ENCODE measurements at regions not wholly inside any gene's neighbourhood (a gene's known extent, or its start where the extent isn't known, plus 50 kb on each side); places are given as distances from the start of the nearest gene placed in this dataset.
"Not testable (repeated sequence)": the region's sequence is repeated elsewhere in the genome, so short reads cannot be mapped to it uniquely, and the experiment has no call there.

- no peaks in the 10 kb centered on the region for H3K36me3 ChIP-seq
- no peaks in the 10 kb centered on the region for H3K9me3 ChIP-seq
- H3K27me3 ChIP-seq, result no peaks in the 10 kb centered on the region
- no peak for DNase-seq
- H3K4me3 ChIP-seq, result no peak overlapping the region
These were observed 1022.7 kb downstream of the TMEM121 start for GRCh38 chr14:106549064-106549463.

- no peak for DNase-seq
- Histone ChIP-seq H3K9me3 (no peaks in the 10 kb centered on the region), H3K4me3 (no peak overlapping the region), H3K27me3 (no peaks in the 10 kb centered on the region), H3K36me3 (no peaks in the 10 kb centered on the region)
These were observed 1024.9 kb downstream of the TMEM121 start for GRCh38 chr14:106551265-106551664.

- not testable (repeated sequence) for H3K36me3 ChIP-seq
These were observed 1029.8 kb downstream of the TMEM121 start for GRCh38 chr14:106556211-106556610.

DNA sequence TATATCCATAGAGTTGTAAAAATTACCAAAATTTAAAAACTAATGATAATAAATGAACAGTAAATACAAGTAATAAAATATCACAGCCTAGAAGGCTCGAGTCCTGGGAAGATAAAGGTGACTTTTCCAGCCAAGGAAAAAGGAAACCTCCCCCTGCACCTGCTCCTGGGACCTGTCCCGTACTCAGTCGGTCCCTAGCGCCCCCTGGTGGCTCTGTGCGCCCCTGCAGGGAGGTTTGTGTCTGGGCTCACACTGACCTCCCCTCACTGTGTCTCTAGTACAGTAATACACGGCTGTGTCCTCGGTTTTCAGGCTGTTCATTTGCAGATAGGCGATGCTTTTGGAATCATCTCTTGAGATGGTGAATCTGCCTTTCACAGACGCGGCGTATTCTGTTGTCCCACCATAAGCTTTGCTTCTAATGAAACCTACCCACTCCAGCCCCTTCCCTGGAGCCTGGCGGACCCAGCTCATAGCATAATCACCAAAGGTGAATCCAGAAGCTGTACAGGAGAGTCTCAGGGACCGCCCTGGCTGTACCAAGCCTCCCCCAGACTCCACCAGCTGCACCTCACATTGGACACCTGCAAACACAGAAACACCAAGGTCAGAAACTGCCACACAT lies 1030.4 kb downstream of the TMEM121 start:
- no peaks in the 10 kb centered on the region for H3K9me3 ChIP-seq
- no peaks in the 10 kb centered on the region for H3K36me3 ChIP-seq
- H3K27me3 ChIP-seq, result no peaks in the 10 kb centered on the region
- peak; percentile 34 for DNase-seq
- H3K4me3 ChIP-seq, result no peak overlapping the region

More at GRCh38 chr14:106556211-106556610, 1029.8 kb downstream of the TMEM121 start:
- DNase-seq, H3K9me3 ChIP-seq, H3K4me3 ChIP-seq, H3K27me3 ChIP-seq: not testable (repeated sequence)

DNA sequence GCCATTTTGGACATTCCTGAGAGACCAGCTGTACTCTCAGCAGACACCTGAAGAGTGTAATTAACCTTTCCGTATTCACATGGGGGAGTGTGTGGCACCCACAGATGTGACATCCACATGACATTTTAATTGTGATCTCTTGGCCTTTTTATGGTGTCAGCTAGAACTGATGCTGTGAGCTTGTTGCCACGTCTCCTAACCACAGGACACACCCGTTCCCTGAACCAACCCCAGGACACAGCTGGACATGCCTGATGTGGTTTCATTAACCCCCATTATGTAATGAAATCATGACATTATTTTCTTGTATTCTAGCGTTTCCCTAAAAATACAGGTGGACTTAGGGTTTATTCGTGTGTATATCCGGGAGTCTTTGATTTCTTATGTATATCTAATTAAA lies 1036.1 kb downstream of the TMEM121 start:
- no peak for DNase-seq
- H3K27me3 ChIP-seq, result no peaks in the 10 kb centered on the region
- no peaks in the 10 kb centered on the region for H3K36me3 ChIP-seq
- H3K4me3 ChIP-seq, result no peak overlapping the region
- H3K9me3 ChIP-seq, result no peaks in the 10 kb centered on the region

GRCh38 chr14:106564058-106564643 lies 1037.8 kb downstream of the TMEM121 start:
- Histone ChIP-seq H3K4me3 (no peak overlapping the region), H3K9me3 (no peaks in the 10 kb centered on the region), H3K36me3 (no peaks in the 10 kb centered on the region), H3K27me3 (no peaks in the 10 kb centered on the region)
- DNase-seq, result no peak

DNA sequence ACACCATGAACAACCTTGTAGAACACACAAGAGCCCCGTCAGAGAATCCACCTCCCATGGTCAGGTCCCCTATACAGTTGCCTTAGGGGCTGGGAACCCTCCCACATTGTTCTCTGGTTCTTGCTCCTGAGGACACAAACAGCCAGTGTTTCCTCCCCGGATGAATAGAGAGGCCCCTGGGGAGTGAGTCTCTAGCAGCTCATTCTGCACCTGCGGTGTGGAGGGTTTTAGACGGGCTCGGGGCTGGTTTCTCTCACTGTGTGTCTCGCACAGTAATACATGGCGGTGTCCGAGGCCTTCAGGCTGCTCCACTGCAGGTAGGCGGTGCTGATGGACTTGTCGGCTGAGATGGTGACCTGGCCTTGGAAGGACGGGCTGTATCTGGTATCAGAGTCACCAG lies 1052.1 kb downstream of the TMEM121 start:
- Histone ChIP-seq H3K4me3 (no peak overlapping the region), H3K27me3 (no peaks in the 10 kb centered on the region), H3K36me3 (no peaks in the 10 kb centered on the region), H3K9me3 (no peaks in the 10 kb centered on the region)
- DNase-seq, result no peak

GRCh38 chr14:106579084-106579483 lies 1052.7 kb downstream of the TMEM121 start:
- DNase-seq, result no peak
- Histone ChIP-seq H3K27me3 (no peaks in the 10 kb centered on the region), H3K9me3 (no peaks in the 10 kb centered on the region), H3K36me3 (no peaks in the 10 kb centered on the region), H3K4me3 (no peak overlapping the region)

- no peak overlapping the region for H3K4me3 ChIP-seq
- no peaks in the 10 kb centered on the region for H3K9me3 ChIP-seq
- H3K36me3 ChIP-seq, result no peaks in the 10 kb centered on the region
- no peak for DNase-seq
- no peaks in the 10 kb centered on the region for H3K27me3 ChIP-seq
These were observed 1059.3 kb downstream of the TMEM121 start for GRCh38 chr14:106585692-106586091.

- Histone ChIP-seq H3K36me3 (no peaks in the 10 kb centered on the region), H3K9me3 (no peaks in the 10 kb centered on the region), H3K27me3 (no peaks in the 10 kb centered on the region), H3K4me3 (no peak overlapping the region)
- peak; percentile 12 for DNase-seq
These were observed 1059.8 kb downstream of the TMEM121 start for GRCh38 chr14:106586098-106586704.

DNA sequence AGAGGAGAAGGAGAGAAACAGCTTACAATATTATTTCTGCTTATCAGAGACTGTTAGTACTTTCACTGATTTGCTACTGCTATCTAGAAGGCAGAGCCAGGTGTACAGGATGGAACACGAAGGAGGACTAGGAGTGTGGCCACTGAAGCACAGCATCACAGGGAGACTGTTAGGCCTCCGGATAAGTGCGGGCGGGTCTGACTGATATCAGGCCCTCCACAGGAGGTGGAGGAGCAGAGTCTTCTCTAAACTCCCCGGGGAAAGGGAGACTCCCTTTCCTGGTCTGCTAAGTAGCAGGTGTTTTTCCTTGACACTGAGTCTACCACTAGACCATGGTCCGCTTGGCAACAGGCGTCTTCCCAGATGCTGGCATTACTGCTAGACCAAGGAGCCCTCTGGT lies 1065.2 kb downstream of the TMEM121 start:
- not testable (repeated sequence) for H3K9me3 ChIP-seq, DNase-seq, H3K27me3 ChIP-seq, H3K4me3 ChIP-seq, H3K36me3 ChIP-seq

DNA sequence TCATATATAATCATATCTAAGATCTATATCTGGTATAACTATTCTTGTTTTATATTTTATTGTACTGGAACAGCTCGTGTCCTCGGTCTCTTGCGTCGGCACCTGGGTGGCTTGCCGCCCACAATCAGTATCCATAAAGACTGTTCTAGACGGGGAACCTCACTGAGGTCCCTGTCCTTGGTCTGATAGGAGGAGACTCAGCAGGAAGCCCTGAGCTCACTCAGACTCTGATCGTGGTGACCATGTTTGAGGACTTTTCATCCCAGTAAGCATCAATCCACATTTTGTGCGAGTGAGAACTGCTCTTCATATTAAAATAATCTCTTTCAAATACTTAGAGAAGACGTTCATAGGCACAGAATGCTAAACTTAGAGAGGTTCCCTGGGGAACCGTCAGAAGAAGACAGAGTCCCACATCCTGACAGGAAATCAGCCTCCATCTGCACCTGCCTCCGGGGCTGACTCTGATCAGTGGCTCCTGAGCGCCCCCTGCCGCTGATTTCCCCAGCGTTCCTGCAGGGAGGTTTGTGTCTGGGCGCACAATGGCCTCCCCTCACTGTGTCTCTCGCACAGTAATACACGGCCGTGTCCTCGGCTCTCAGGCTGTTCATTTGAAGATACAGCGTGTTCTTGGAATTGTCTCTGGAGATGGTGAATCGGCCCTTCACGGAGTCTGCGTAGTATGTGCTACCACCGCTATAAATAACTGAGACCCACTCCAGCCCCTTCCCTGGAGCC lies 1065.9 kb downstream of the TMEM121 start:
- H3K36me3 ChIP-seq, H3K9me3 ChIP-seq, DNase-seq, H3K4me3 ChIP-seq, H3K27me3 ChIP-seq: not testable (repeated sequence)

- H3K4me3 ChIP-seq, result no peak overlapping the region
These were observed 1072.8 kb downstream of the TMEM121 start for GRCh38 chr14:106599209-106599608.

GRCh38 chr14:106605548-106606448 lies 1079.4 kb downstream of the TMEM121 start:
- DNase-seq, result peak; percentile 21
- no peaks in the 10 kb centered on the region for H3K36me3 ChIP-seq
- H3K27me3 ChIP-seq, result no peaks in the 10 kb centered on the region
- no peaks in the 10 kb centered on the region for H3K9me3 ChIP-seq
- no peak overlapping the region for H3K4me3 ChIP-seq

More at GRCh38 chr14:106599209-106599608, 1072.8 kb downstream of the TMEM121 start:
- DNase-seq, result no peak
- no peaks in the 10 kb centered on the region for H3K9me3 ChIP-seq
- no peaks in the 10 kb centered on the region for H3K27me3 ChIP-seq
- H3K36me3 ChIP-seq, result no peaks in the 10 kb centered on the region

DNA sequence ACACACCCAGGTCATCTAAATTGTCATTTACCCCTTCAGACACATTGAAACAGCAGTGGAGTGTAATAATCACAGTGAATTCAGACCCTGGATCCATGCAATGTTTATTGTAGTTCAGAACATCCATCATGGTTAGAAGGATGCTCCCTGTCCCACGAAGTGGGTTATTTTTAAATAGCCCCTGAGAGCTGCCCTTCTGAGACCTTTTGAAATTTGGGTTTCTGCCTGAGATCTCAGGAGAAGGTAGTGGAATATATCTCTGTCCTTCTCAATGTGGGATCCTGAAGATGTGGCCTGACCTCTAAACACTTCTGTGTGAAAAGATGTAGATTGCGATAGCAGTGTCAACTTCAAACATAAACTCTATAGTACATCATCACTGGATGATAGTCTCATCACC lies 1080.6 kb downstream of the TMEM121 start:
- Histone ChIP-seq H3K4me3 (no peak overlapping the region), H3K9me3 (no peaks in the 10 kb centered on the region), H3K36me3 (no peaks in the 10 kb centered on the region), H3K27me3 (no peaks in the 10 kb centered on the region)
- no peak for DNase-seq

DNA sequence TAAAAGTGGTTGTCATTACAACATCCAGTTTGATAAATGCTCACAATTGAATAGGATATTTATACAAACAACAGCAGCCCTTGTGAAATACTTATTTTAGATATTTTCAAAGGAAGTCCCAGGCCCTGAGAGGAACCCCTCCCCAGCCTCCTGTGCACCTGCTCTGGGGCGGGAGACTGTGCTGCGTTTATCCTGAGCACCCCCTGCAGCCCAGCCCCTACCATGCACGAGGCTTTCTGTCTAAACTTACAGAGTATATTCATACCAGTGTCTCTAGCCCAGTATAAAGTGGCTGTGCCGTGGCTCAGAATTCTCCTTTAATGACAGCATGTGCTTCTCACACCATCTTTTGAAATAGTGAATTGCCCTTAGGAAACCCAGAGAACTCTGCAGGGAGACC lies 1084.3 kb downstream of the TMEM121 start:
- Histone ChIP-seq H3K36me3 (no peaks in the 10 kb centered on the region), H3K27me3 (no peaks in the 10 kb centered on the region), H3K4me3 (no peak overlapping the region), H3K9me3 (no peaks in the 10 kb centered on the region)
- DNase-seq, result no peak

DNA sequence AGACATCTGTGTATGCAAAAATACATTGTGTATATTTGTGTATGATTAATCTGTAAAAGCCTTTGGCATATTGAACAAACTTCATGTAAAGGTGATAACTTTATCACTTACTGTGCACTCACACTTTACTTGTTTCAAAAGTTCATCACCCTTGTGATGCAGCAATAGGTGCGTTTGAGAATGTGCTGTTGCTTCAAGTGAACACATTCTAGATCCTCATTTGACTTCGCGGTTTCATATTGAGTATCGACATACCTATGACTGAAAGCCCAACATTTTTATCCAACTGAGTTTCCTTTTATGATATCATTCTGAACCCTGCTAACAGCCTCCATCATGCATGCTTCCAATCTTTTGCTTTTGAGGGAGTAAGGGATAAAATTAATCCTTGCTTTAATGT lies 1086.9 kb downstream of the TMEM121 start:
- no peak for DNase-seq
- Histone ChIP-seq H3K9me3 (no peaks in the 10 kb centered on the region), H3K4me3 (no peak overlapping the region), H3K27me3 (no peaks in the 10 kb centered on the region), H3K36me3 (no peaks in the 10 kb centered on the region)
